ENCODE measurements at regions not wholly inside any gene's neighbourhood (a gene's known extent, or its start where the extent isn't known, plus 50 kb on each side); places are given as distances from the start of the nearest gene placed in this dataset.

DNA sequence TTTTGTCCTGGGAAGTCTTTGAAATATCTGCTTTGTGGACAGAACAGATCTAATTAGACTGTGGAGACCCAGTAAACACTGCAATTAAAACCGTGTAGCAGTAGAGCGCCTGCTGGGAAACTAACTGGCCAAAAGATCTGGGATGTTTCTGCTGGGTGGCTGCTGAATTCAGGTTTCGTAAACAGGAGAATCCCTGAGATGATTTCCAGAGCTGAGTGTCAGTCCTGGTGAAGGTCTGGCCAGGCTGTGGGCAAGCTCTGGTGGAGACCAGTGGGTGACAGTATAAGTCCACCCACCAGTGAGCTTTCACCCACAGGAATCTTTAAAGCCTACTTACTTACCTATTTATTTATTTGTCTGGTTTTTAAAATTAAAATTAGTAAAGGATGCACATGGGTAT lies 257.2 kb downstream of the IRF8 start:
- no peak for DNase-seq (ENCODE audit: low read depth)

DNA sequence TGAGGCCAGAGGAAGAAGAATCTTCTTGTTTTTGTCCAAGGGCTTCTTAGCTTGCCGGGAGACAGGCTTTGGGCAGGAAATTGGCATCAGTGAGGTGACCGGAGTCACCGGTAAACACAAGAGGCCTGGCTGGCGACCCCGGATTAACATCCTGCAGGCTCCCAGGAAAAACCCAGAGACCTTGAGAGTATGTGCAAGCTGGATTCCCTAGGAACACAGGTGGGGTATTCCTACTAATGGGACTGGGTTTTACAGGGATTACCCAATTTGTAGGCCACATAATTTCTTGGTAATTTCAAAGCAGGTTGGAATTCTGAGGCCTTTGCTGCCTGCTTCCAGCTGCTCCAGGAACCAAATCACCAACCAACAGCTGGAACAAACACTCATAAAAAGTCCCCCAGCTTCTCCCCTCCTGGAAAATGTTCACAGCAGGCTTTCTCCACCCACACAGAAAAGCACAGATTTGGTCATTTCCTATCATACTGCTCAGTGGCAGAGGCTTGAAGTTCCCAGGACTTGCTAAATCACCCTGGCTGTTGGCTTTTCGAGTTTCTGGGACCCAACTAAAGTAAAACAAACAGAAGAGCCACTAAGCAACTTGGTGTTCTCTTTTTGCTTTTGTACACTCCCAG lies 258.8 kb downstream of the IRF8 start:
- no peak for DNase-seq (ENCODE audit: low read depth)

DNA sequence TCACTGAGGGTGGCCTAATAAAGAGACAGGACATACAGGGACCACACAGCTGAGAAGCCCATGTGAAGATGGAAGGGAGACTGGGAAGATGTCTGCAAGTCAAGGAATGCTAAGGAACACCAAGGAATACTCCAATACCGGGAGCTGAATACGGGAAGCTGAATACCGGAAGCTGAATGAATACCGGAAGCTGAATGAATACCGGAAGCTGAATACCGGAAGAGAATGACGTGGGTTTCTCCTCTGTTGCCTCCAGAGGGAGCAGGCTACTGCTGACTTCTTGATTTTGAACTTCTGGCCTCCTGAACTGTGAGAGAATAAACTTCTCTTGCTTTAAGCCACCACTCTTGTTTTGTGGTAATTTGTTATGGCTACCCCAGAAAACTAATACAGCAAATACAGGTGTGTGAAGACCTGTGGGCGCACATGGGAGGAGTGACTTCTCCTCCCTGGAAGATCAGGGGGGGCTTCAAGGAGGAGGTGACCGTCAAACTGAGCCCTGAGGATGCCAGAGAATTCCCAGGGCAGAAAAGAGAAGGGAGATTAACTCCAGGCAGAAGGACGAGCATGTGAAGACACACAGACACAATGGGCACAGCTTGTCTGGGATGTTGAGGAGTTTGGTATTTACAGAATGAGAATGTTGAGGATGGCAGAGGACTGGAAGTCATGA lies 259.9 kb downstream of the IRF8 start:
- DNase-seq (ENCODE audit: low read depth), result no peak

DNA sequence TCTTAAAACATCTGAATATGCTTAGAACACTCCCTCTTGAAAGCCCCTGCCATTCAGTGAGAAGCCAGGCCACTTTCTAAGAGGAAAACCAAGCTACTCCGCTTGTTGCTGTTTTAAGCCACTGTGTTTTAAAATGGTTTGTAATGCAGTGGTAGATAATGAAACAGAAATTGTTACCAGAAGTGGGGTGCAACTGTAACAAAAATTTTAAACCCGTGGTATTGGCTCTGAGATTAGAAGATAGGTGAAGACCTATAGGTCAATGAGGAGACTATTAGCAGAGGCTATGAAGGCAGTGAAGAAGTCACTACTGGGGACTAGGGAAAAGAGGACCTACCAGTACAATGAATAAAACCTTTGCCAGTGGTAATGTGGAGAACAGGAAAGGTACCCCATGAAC lies 266.5 kb downstream of the IRF8 start:
- DNase-seq (ENCODE audit: low read depth), result no peak

DNA sequence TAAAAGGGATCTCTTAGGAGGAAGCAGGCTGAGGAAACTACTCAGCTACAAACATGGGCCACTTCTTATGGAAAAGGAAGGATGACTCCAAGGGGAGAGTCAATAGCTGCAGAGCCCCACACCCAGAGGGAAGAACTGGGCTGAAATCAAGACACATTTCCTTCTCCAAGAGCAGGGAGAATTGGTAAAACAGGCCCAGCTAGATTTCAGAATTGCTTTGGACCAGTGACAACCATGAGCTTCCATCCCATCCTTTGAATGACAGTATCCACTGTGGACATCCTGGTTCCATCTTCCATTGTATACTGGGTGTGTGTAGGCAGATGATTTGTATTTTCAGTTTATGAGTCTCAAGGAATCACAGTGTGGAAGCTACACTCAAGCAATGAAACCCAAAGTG lies 267.5 kb downstream of the IRF8 start:
- no peak for DNase-seq (ENCODE audit: low read depth)

DNA sequence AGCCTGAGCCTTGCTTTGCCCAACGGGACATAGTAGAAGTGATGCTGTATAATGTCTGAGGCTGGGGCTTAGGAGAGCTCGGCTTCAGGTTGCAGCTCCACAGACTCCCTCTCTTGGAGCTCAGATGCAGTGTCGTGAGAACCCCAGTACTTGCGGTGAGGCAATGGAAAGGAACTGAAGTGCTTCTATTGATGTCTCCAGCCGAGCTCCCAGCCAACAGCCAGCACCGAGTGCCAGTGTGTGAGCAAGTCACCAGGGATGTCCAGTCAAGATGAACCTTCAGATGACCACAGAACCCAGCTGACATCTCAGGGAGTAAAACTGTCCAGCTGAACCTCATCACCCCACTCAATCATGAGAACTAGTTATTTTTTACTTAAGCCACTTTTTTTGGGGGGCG lies 268.1 kb downstream of the IRF8 start:
- DNase-seq (ENCODE audit: low read depth), result no peak

DNA sequence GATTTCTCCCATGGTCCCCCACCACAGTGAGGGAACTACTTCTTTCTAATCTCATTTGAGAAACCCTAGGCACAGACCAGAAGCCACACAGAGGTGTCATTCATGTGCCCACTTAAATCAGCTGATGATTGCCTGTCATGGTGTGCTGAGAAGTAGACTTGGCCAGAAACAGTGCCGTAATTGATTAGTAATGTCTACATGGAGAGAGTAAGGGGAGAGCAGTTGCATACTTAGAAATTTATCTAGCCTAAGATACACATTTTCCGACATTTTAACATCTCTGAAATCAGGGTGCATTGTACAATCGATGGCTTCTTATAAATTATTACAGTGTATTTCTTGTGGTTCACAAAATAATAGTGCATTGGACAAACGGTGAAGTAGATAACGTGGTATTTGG lies 271.8 kb downstream of the IRF8 start:
- DNase-seq (ENCODE audit: low read depth), result no peak

DNA sequence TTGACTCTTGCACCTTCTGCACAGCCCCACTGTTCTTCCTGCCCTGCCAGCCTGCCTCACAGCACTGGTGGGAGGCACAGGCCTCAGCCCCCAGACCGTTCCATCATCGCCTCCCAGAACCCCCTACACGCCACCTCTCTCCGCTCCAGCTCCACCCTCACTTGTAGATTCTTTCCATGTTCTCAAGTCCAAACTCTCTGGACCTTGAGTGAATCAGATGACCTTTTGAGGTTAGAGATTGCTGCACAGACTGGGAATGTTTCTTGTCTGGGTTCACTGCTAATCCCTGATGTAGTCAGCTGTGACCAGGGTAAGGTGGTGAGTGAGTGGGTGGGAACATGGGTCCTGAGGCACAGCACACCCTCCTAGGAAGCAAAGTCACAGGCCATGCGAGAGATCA lies 272.4 kb downstream of the IRF8 start:
- no peak for DNase-seq (ENCODE audit: low read depth)

DNA sequence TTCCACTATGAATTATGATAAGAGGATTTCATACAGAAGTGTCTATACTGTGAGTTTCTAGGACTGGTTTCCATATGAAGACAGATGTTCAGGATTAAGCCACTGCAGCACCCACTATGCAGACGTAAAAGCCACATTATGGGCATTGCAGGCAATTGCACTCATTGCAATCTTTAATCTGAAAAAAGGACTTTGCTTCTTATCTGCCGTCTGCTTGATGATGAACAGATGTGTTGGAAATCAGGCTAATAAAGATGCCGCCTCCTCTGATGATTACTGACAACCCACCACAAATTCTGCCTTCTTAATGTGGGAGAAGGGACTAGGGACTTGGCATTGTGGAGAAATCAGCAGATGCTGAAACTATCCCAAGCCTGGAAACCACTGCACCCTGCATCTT lies 276.9 kb downstream of the IRF8 start:
- DNase-seq (ENCODE audit: low read depth), result no peak

DNA sequence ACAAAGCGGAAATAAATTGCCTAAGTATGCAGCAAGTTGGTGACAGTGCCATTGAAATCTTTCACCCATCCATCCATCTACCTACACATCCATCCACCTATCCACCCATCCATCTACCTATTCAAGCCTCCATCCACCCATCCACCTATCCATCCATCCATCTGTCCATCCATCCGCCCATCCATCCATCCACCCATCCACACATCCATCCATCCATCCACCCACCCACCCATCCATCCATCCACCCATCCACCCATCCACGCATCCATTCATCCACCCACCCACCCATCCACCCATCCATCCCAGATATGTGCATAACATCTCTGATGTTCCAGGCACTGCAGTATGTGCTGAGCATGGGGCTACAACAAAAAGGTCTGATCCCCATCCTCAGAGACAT lies 277.5 kb downstream of the IRF8 start:
- DNase-seq (ENCODE audit: low read depth), result no peak

DNA sequence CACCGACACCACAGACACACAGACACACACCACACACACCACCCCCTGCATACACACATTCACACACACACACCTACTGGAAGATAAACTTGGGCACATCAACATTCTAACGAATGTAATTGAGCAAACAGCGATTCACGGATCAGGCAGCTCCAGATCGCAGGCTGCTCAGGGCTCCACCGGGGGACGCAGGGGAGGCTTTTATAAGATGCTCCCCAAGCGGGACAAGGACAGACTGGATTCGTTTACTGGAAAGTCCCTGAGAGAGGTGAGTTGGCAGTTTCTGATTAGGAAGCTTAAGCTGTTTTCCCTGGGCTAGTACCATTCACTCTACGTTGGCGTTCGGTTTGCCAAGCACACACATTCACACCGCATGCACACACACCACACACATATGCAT lies 281.3 kb downstream of the IRF8 start:
- no peak for DNase-seq (ENCODE audit: low read depth)

DNA sequence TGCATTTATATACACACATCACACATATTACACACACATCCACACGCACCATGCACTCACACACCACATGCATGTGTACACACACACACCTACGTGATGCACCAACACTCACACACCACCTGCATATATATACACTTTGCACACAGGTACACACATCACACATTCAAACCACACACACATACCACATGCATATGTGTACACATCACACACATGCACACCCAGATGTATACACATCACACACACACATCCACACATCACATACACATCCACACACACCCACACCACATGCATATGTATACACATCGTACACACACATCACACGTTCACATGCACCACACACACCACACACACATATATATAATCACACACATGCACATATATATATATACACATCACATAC lies 281.8 kb downstream of the IRF8 start:
- DNase-seq (ENCODE audit: low read depth), result no peak

DNA sequence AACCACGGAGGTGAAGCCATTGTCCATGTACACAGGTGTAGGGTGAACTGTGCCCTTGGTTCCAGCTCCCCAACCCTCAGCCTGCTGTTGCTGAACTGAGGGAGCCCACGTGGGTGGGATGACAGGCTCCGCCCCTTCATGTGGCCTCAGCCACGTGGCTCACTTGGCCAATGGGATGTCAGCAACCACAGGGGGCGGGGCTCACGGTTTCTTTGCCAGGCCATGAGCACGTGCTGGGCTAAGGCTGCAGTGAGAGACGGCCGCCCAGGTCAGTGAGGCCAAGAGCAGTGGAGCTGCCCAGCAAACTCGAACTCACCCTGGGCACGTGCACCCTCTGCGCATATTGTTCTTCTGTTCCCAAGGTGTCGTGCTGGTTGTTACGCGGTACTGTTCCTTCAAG lies 282.6 kb downstream of the IRF8 start:
- no peak for DNase-seq (ENCODE audit: low read depth)

DNA sequence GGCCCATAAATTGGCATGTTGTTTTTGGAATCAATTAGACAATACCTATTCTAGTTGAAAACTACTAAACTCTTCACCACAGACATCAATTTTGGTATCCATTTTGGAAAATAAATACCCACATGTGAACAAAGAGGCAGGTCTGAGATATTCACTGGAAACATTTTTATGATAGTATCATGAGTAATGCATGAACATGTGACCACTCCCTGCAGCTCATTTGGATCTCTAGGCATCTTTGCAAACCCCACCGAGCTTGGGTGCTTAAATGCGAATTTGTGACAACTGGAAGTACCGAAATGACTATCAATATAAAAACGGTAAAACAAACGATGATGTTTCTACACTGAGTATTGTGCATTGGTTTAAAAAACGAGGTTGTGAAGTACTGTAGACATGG lies 285.2 kb downstream of the IRF8 start:
- no peak for DNase-seq (ENCODE audit: low read depth)

DNA sequence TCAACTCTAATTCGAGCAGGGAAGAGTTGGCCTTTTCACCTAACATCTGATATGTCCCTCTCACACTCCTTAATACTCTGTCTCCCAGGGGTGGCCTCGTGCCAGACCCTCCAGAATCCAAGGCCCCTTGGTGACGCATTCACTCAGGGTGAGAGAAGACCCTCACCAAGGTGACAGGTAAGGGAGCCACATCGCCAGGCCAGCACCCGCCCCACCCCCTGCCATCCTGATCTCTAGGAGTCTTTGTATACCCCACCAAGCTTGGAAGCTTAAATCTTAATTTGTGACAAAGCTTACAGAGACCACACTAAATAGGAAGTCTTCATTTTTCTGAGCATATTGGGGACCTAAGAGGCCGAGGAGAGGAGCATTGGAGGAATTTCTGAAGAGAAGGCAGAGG lies 286.1 kb downstream of the IRF8 start:
- DNase-seq (ENCODE audit: low read depth), result no peak

DNA sequence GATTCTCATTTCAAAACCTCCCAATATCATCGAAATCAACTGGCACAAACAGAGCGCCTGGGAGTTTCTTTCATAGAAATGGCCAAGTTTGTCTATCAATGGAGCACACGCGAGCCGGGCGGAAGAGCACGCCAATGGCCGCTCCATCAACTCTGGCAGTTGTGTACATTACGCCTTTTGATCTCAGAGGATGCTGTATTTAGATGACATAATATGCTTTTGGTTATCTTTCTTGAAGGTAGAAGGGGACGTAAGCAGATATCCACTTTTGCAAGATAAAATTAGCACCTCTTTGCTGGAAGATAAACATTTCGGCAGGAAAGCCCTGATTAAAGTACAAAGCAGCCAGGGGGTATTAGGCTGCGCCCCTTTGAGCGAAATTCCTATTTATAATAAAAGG lies 287.4 kb downstream of the IRF8 start:
- DNase-seq (ENCODE audit: low read depth), result no peak

DNA sequence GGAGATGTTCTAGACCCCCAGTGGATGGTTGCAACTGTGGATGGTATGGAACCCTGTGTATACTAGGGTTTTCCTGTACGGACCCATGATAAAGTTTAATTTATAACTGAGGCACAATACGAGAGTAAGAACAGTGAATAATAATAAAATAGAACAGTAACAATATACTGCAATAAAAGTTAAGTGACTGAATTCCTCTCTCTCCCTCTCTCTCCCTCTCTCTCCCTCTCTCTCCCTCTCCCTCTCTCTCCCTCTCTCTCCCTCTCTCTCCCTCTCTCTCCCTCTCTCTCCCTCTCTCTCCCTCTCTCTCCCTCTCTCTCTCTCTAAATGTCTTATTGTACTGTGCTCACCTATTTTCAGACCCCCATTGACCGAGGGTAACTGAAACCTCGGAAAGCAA lies 291.0 kb downstream of the IRF8 start:
- DNase-seq (ENCODE audit: low read depth), result no peak

DNA sequence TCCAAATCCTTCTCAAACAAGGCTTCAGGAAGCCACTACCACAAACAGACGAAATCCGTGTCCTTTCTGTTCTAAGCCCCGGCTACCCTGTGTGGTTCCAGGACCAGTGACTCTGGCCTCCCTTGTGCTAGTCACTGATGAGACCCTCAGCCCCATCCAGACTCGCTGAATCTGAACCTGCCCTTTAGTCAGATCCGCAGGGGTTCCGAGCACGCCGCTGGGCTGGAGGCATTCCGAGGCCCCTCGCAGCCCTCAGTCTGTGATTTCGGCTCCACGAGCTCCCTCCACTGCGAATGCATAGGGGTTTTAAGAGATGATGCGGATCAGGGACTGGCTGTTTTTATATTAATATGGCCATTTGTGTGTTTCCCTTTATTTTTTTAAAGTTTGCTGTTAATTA lies 292.7 kb downstream of the IRF8 start:
- DNase-seq (ENCODE audit: low read depth), result no peak

DNA sequence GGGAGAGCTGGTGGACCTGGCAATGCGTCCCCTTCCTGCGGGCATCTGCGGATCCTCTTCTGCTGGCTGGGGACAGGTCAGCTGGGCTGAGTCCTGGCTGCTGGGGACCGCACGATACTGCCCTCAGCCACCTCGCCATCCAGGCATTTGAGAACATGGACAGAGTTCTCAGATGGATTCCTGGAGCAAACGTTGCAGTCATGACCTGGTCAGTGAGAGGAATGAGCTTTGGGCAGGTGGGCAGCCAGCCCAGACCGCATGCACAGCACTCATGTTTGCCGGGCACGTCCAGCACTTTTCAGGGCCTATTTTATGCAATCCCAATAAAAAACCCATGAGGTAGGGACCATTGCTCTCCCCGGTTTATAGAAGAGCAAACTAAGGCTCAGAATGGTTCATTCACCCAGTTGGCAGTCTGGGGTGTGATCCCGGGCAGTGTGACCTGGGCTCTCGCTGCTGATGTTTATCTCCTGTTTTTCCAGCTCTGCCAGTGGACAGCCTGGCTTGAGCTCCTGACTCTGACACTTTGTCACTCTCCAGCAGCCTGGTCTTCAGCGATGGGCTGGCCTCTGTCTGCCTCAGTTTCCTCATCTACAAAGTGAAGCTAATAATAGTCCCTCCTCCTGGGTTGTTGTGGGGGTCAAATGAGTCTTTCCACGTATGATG lies 294.7 kb downstream of the IRF8 start:
- DNase-seq (ENCODE audit: low read depth), result no peak

DNA sequence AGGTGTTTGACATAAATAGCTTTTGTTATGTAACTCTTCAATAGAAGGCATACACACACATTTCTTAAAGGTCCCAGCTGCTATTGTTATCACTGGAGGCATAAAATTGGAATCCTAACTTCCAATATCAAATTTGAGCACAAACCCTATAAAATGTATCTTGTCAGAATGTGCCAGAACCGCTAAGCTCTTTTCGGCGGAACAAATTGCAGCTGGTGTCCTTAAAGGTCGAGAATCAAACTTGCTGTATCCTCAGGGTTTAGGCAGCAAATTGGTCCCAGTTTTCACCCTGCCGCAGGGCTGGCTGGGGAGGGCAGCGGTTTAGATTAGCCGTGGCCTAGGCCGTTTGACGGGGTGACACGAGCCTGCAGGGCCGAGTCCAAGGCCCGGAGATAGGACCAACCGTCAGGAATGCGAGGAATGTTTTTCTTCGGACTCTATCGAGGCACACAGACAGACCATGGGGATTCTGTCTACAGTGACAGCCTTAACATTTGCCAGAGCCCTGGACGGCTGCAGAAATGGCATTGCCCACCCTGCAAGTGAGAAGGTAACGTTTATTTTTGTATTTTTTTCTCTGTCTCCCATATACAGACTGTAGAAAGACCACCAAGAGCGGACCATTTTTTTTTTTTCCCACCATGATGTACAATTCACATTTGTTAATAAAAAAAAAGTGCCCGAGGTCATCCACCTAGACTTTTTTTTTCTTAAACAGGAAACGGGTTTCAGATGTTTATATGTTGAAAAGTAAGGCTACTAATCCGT lies 297.1 kb downstream of the IRF8 start:
- no peak for DNase-seq (ENCODE audit: low read depth)

DNA sequence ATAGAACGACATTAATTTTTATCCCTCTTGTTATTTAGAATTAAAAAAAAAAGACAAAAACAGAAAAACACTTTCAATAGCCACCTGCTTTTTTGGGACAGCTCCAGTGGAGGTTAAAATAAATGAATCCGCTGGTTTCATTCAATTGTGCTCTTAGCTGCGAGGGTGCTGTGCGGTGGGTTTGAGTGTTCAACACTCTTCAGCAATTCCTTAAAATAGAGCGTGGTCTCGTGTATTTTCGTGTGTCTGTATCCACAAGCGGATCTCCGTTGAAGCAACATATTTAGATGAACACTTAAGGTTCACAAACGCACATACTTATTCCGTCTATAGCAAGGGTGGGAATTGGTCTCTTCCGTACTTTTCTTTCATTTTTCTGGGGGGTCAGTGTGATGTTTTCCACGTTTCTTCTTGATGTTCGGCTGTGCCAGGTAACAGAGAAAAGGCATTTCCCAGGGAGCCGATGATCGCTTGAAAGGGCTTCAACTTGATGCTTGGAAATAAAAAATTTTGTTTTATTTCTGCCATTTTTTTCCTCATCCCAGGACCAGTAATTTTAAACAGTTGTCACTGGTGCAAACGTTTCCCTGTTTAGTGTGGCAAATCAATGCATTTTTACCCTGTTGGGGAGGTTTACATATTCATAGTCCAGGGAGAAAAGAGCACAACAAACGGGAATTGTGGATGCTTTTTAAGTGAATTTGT lies 297.9 kb downstream of the IRF8 start:
- DNase-seq (ENCODE audit: low read depth), result no peak

All from activated gamma-delta T cell treated with anti-CD3 and anti-CD28 coated beads, Interleukin-2, amount 50 U/mL, for 16 hours (primary cell).